Left lung (tissue), 4 donors: ENCODE measurements at regions not wholly inside any gene's neighbourhood (a gene's known extent, or its start where the extent isn't known, plus 50 kb on each side); places are given as distances from the start of the nearest gene placed in this dataset.
A peak's percentile ranks its signal among the peaks of the same experiment; 100 is the strongest.
"Not testable (repeated sequence)": the region's sequence is repeated elsewhere in the genome, so short reads cannot be mapped to it uniquely, and the experiment has no call there.

Experiments
- ATAC-seq: fragments of 200-7000 bp; cut with Tn5 transposase; one replicate; pipeline ENCODE4 v1.9.1; 2020; ENCODE audit warnings: moderate library complexity
- DNase-seq, 4 donors: peaks; one replicate each; pipeline ENCODE4 v3.0.0-alpha.2; 2013 to 2020
- H3K27ac ChIP-seq, 2 donors: fragments of 200-600 bp; sonication (generic) in 1 of 2; one replicate each; pipeline versions ENCODE4 v1.5.0 to v1.8.0; 2020 to 2021
- H3K27me3 ChIP-seq, 2 donors: fragments of 200-600 bp; sonication (generic) in 1 of 2; one replicate each; pipeline versions ENCODE4 v1.5.0 to v1.8.0; 2020 to 2021
- H3K36me3 ChIP-seq, 2 donors: fragments of 200-600 bp; sonication (generic) in 1 of 2; one replicate each; pipeline versions ENCODE4 v1.5.0 to v1.8.0; 2020 to 2021
- H3K4me1 ChIP-seq, 2 donors: fragments of 200-600 bp; one replicate each; pipeline ENCODE4 v1.8.0; 2021
- H3K4me3 ChIP-seq, 2 donors: fragments of 200-600 bp; sonication (generic) in 1 of 2; one replicate each; pipeline versions ENCODE4 v1.5.0 to v1.8.0; 2020 to 2021; ENCODE audit warnings: mild to moderate bottlenecking in 1 of 2
- H3K9me3 ChIP-seq, 2 donors: fragments of 200-600 bp; sonication (generic) in 1 of 2; one replicate each; pipeline versions ENCODE4 v1.5.0 to v1.8.0; 2020 to 2021
- intact Hi-C, 2 donors: fragments of 100-400 bp; cut with DNase I; formaldehyde crosslinking; loops; one replicate each; pipeline versions ENCODE4 v1.11.2 to v1.14.2; 2022
- TF ChIP-seq, protein P1 (sequence below), 2 donors: fragments of 200-600 bp; sonication (generic) in 1 of 2; IDR thresholded peaks; one replicate each; pipeline versions ENCODE4 v1.5.0 to v1.8.0; 2021; ENCODE audit warnings: antibody characterized with exemption in 2 of 2
- donor health status: DM: no; HTN: yes; CAD: no.
- donor health status: DM: no; HTN: no; CAD: no.

DNA sequence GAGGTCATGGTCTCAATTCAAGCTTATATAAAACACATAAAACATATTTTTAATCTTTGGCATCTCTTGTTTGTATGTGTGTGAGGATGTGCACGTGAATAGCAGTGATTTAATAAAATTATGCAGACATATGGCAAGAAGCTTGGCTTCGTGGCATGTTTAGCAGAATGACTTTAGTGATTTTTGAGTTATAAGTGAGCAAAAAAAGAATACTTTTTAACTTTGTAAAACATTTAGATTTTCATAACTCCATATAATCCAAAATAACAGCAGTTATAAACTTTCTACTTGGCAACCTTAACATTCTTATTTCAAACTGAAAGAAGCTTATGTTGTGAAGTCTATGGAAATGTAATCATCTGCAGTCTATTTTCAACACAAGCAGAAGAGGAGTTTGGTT lies 120.6 kb downstream of the SLITRK1 start:
- no peaks in the 10 kb centered on the region for H3K36me3 ChIP-seq

DNA sequence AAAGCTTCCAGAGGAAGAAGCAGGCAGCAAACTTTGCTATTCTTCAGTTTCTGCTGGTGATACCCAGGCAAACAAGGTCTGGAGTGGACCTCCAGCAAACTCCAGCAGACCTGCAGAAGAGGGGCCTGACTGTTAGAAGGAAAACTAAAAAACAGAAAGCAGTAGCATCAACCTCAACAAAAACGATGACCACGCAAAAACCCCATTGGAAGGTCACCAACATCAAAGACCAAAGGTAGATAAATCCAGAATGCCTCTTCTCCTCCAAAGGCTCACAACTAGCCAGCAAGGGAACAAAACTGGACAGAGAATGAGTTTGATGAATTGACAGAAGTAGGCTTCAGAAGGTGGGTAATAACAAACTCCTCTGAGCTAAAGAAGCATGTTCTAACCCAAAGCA lies 127.1 kb downstream of the SLITRK1 start:
- intact Hi-C loops, H3K4me1 ChIP-seq, ATAC-seq, H3K36me3 ChIP-seq, H3K27me3 ChIP-seq, H3K27ac ChIP-seq, DNase-seq, H3K4me3 ChIP-seq: not testable (repeated sequence)
- peaks cover 0 to 38% of the 10 kb centered on the region in 2 donors for H3K9me3 ChIP-seq

More for the DNA sequence above, 120.6 kb downstream of the SLITRK1 start:
- TF ChIP-seq, protein P1, sequence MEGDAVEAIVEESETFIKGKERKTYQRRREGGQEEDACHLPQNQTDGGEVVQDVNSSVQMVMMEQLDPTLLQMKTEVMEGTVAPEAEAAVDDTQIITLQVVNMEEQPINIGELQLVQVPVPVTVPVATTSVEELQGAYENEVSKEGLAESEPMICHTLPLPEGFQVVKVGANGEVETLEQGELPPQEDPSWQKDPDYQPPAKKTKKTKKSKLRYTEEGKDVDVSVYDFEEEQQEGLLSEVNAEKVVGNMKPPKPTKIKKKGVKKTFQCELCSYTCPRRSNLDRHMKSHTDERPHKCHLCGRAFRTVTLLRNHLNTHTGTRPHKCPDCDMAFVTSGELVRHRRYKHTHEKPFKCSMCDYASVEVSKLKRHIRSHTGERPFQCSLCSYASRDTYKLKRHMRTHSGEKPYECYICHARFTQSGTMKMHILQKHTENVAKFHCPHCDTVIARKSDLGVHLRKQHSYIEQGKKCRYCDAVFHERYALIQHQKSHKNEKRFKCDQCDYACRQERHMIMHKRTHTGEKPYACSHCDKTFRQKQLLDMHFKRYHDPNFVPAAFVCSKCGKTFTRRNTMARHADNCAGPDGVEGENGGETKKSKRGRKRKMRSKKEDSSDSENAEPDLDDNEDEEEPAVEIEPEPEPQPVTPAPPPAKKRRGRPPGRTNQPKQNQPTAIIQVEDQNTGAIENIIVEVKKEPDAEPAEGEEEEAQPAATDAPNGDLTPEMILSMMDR (IDR thresholded peaks at IDR 0.05) = no peak
- H3K9me3 ChIP-seq = peaks cover 0 to 19% of the 10 kb centered on the region in 2 donors
- no peak for DNase-seq
- no peaks in the 10 kb centered on the region for H3K27me3 ChIP-seq
- H3K4me3 ChIP-seq = no peak overlapping the region
- H3K4me1 ChIP-seq = no peaks in the 10 kb centered on the region
- no peak for ATAC-seq
- intact Hi-C loops = no loop called here
- no peak overlapping the region for H3K27ac ChIP-seq

- Histone ChIP-seq H3K4me3 (no peak overlapping the region), H3K27ac (no peak overlapping the region), H3K36me3 (no peaks in the 10 kb centered on the region), H3K9me3 (peaks cover 0 to 41% of the 10 kb centered on the region in 2 donors), H3K27me3 (no peaks in the 10 kb centered on the region), H3K4me1 (no peaks in the 10 kb centered on the region)
- DNase-seq (peak in 1 of 4 donors; percentile 15), ATAC-seq (no peak)
- TF ChIP-seq, protein P1 (IDR thresholded peaks at IDR 0.05) = no peak
- intact Hi-C loops = no loop called here
Measured at GRCh38 chr13:83753912-83754624, 128.2 kb downstream of the SLITRK1 start.

DNA sequence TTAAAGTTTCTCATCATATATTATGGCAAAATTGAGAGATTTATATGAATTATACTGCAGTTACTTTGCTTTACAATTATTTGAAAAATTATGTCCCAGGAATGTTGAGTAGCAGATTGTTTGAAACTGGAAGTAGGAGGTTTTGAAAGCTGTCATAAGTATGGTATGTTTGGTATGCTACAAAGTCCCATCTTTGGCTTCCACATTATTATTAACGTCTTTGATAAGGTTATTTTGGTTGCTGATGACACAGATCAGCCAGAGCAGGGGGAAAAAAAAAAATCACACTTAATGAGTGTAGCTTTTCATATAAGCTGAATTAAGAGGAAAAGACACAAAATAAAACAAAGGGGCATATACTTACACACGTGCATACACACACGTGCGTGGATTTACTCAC lies 130.1 kb downstream of the SLITRK1 start:
- Histone ChIP-seq H3K36me3 (no peaks in the 10 kb centered on the region), H3K4me3 (no peak overlapping the region), H3K27me3 (no peaks in the 10 kb centered on the region), H3K4me1 (no peaks in the 10 kb centered on the region), H3K27ac (no peak overlapping the region), H3K9me3 (peaks cover 0 to 39% of the 10 kb centered on the region in 2 donors)
- ATAC-seq (peak; percentile 37), DNase-seq (no peak)
- intact Hi-C loops = no loop called here
- TF ChIP-seq, protein P1 (IDR thresholded peaks at IDR 0.05) = no peak

DNA sequence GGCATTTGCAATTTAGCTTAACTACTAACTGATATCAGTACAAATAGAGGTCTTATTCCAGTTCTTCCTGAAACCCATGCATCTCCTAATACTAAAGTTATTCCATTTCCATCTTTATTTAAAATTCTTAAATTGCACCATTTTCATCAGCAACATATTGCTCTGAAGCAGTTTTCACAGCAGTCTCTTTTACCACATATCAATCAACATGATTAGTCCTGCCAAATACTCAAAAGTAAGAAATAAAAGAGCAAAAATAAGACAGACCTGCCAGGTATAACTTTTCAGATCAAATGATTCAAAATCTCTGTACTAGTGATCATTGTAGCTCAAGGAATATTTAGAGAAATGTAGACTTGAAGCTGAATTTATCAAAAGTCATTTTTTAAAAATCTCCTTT lies 141.7 kb downstream of the SLITRK1 start:
- ATAC-seq (no peak), DNase-seq (no peak)
- H3K4me1 ChIP-seq = no peaks in the 10 kb centered on the region
- H3K9me3 ChIP-seq = no peaks in the 10 kb centered on the region
- no peaks in the 10 kb centered on the region for H3K27me3 ChIP-seq
- no peaks in the 10 kb centered on the region for H3K36me3 ChIP-seq
- no peak overlapping the region for H3K27ac ChIP-seq
- TF ChIP-seq, protein P1 (IDR thresholded peaks at IDR 0.05) = no peak
- intact Hi-C loops = no loop called here
- no peak overlapping the region for H3K4me3 ChIP-seq

DNA sequence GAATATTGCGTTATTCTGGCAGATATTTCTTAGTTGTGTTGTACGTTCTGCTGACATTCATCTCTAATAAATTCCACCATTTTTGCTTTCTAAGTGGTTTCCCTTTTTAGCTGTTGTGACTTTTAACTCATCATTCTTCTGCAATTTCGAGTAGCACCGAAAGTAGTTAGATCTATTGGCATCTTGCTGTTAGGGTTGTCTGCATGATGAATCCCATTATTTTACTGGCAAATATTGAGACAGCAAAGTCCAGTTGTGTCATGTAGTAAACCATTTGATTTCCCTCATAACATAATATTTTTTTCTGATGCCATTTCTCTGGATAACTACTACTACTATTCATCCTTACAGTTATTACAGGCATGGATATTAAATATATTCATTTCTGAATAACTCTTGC lies 143.9 kb downstream of the SLITRK1 start:
- Histone ChIP-seq H3K36me3 (no peaks in the 10 kb centered on the region), H3K9me3 (no peaks in the 10 kb centered on the region), H3K27me3 (no peaks in the 10 kb centered on the region), H3K27ac (no peak overlapping the region), H3K4me3 (no peak overlapping the region), H3K4me1 (no peaks in the 10 kb centered on the region)
- intact Hi-C loops = no loop called here
- ATAC-seq (no peak), DNase-seq (no peak)
- TF ChIP-seq, protein P1 (IDR thresholded peaks at IDR 0.05) = no peak
